Astrocyte of the cerebellum (primary cell): ENCODE measurements at regions not wholly inside any gene's neighbourhood (a gene's known extent, or its start where the extent isn't known, plus 50 kb on each side); places are given as distances from the start of the nearest gene placed in this dataset.

ENCODE experiments used
- DNase-seq: peaks from one replicate; pipeline ENCODE4 v3.0.0-alpha.2; 2011; ENCODE audit warnings: low read depth
- H3K4me3 ChIP-seq: 2 replicates; pipeline ENCODE4 v1.5.1; 2011; ENCODE audit warnings: mild to moderate bottlenecking, low read depth, low read length, moderate library complexity
- CTCF ChIP-seq: IDR thresholded peaks from 2 replicates; pipeline ENCODE4 v1.5.1; 2012; ENCODE audit warnings: low read length, low read depth, moderate library complexity, mild to moderate bottlenecking; ENCODE audit errors: missing control alignments
- in situ Hi-C: cut with HindIII; loops from 2 replicates; pipeline ENCODE4 v1.10.0; 2017; ENCODE audit warnings: low sequenced_read_pairs

- in situ Hi-C loops, result no loop called here
- TF ChIP-seq CTCF, result no peak
Measured at GRCh38 chr2:195392446-195393336, 264.3 kb upstream of the SLC39A10 start.

GRCh38 chr2:195390686-195391321, 266.2 kb upstream of the SLC39A10 start:
- no peak for TF ChIP-seq CTCF
- in situ Hi-C loops, result no loop called here
- H3K4me3 ChIP-seq, result no peak overlapping the region
- DNase-seq, result no peak

More at GRCh38 chr2:195392446-195393336, 264.3 kb upstream of the SLC39A10 start:
- H3K4me3 ChIP-seq, result no peak overlapping the region
- no peak for DNase-seq

GRCh38 chr2:195388028-195388427, 269.0 kb upstream of the SLC39A10 start:
- H3K4me3 ChIP-seq, result no peak overlapping the region
- no peak for DNase-seq
- in situ Hi-C loops, result no loop called here

GRCh38 chr2:195382186-195382585, 274.8 kb upstream of the SLC39A10 start:
- in situ Hi-C loops, result no loop called here
- no peak for DNase-seq

More at GRCh38 chr2:195388028-195388427, 269.0 kb upstream of the SLC39A10 start:
- TF ChIP-seq CTCF, result no peak

GRCh38 chr2:195370167-195370943, 286.7 kb upstream of the SLC39A10 start:
- TF ChIP-seq CTCF, result no peak
- DNase-seq, result no peak
- in situ Hi-C loops, result no loop called here
- no peak overlapping the region for H3K4me3 ChIP-seq

More at GRCh38 chr2:195382186-195382585, 274.8 kb upstream of the SLC39A10 start:
- no peak overlapping the region for H3K4me3 ChIP-seq
- TF ChIP-seq CTCF, result no peak

- DNase-seq, result no peak
- no peak for TF ChIP-seq CTCF
- H3K4me3 ChIP-seq, result no peak overlapping the region
- in situ Hi-C loops, result no loop called here
Measured at GRCh38 chr2:195369218-195369587, 287.8 kb upstream of the SLC39A10 start.
